Umbilical cord (tissue), 1 donor: ENCODE measurements at regions not wholly inside any gene's neighbourhood (a gene's known extent, or its start where the extent isn't known, plus 50 kb on each side); places are given as distances from the start of the nearest gene placed in this dataset.

Experiments used
- DNase-seq: peaks from one replicate; pipeline ENCODE4 v3.0.0-alpha.2; 2015; ENCODE audit warnings: low spot score

DNA sequence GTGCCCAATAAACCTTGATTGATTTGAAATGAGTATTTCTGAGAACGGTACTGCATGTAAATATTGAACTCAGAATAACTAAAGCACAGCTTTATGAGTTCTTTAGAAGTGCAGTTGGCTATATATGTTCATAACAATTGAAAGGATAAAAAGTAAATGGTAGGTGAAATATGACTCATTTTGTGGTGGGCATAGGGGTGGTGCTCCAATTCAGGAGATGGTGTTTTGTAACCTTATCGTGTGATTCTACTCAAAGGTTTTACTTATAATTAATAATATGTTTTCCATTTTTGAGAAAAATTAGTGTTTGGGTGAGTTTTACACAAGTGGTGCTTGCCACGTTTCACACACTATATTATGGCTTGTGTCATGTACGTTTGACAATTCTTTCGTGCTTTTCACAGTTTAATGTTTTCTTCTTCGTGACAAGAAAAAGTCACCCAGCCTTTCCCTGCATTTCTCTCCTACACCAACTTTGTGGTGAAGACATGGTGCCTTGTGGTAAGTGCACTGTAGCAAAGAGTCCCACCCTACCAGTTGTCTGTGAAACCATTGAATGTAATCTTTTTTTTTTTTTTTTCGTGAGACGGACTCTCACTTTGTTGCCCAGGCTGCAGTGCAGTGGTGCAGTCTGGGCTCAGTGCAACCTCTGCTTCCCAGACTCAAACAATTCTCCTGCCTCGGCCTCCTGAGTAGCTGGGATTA is 492.5 kb upstream of the SGCD start:
- DNase-seq, result no peak

- DNase-seq, result no peak
Measured at GRCh38 chr5:155836089-155836803, 490.7 kb upstream of the SGCD start.

DNA sequence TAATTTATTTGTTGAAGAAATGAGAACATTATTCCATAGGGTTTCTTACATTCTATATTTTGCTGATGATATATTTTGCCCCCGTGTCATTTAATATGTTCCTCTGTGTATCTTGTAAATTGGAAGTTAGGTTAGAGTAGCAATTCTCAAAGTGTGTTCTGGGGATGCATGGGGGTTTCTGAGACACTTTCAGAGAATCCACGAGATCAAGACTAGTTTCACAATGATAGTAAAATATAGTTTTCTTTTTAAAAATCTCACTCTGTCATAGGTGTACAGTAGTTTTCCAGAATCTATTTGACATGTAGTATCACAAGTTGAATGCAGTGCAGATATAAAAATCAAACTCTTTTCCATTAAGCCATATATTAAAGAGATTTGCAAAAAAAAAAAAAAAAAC is 488.6 kb upstream of the SGCD start:
- no peak for DNase-seq

DNA sequence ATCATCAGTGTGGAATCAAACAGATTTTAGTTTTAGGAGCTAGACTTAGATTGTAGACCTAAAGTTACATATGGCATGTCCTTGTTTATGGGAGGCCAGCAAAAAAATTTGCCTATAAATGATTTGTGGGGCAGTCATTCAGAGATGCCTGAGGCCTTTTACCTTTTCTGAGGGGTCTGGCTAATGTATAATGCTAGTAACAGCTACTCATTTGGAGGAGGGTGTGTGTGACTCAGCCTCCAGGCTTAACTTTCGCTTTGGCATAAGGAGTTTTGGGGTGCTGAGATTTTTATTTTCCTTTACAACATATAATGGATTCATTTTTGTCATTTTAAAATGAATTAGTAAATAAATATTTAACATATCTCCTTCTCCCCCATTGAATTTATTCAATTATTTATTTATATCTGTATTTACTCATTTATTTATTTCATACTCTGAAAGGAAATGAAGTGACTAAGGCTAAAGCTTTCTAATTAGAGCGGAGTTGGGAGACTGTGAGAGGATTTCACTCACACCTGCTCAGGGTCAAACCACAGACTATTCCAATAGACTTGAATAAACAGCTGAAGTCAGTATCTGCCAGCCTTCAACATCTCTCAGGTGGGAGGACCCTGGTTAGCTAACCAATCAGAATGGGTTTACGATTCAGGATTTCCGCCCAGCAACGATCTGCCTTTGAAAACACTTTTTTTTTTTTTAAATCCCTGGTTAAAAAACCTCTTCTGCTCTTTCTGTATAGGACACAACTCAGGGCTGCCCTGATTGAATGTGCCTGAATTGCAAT is 487.5 kb upstream of the SGCD start:
- DNase-seq, result no peak

- no peak for DNase-seq
Measured at GRCh38 chr5:155844542-155844941, 482.4 kb upstream of the SGCD start.

GRCh38 chr5:155850370-155850769 is 476.6 kb upstream of the SGCD start:
- DNase-seq, result no peak

DNA sequence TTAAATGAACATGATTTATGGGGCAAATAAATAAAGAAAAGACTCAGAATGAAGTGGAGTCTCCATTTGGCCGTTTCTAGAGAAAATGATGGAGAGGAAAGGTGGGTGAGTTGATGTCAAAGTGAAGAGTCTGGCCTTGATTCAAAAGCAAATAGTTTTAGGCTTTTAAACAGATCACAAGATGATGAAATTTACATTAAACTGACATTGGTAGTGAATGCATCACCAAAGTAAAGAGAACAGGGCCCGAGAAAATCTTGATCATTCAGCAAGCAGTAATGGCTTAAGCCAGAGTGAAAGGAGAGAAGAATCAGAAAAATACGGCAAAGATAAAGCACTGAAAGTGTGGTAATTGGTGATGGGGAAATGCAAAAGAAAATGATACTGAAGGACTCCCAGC is 460.0 kb upstream of the SGCD start:
- no peak for DNase-seq

DNA sequence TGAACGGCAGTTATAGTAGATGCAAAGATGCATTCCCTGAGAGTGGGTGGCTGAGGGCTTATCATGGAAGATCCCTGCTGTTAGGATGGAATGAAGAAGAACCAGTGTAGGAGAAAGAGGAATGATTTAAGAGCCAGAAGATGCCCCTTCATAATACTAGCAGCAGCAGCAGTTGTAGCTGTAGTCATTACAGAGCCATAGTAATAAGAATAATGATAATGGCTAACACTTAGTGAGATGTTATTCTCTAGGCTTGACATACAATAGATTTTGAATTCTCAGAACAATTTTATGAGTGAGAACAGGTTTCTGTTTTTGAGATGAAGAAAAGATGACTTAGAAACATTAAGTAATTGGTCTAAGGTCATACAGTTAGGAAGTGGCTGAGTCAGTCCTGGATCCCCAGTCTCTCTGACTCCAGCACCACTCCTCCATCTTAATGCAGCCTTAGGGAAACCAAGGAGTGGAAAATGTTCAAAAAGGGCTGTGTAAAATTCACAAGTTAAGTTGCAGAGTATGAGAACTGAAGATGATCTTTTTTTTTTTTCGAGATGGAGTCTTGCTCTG is 459.4 kb upstream of the SGCD start:
- DNase-seq, result no peak

- no peak for DNase-seq
Measured at GRCh38 chr5:155870636-155871035, 456.3 kb upstream of the SGCD start.

- no peak for DNase-seq
Measured at GRCh38 chr5:155871623-155872022, 455.3 kb upstream of the SGCD start.

DNA sequence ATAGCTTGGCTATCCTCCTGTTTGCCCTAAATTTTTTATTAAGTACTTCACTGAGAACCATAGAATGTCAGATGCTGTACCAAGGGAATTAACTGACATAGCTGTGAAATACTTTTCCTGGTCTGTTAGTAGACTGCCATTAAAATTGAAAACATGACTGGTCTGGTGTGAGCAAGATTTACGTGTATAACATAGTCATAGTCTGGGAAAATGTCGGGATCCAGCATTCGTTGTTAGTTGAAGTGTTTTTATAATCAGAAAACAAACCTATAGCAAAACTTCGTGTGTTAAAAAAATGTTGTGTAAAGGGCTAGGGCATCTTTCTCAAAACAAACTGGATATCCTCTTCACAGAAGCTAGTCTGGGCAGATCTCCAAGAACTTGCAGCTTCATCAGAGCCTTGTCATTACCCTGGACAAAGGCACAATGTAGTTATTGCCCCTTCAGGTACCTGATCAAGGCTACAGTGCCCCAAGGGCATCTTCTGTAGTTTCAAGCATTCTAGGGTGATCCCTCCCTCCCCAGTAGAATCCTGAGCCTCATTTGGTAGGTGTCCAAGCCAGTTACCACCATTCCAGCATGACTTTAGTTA is 454.2 kb upstream of the SGCD start:
- peak; percentile 42 for DNase-seq

DNA sequence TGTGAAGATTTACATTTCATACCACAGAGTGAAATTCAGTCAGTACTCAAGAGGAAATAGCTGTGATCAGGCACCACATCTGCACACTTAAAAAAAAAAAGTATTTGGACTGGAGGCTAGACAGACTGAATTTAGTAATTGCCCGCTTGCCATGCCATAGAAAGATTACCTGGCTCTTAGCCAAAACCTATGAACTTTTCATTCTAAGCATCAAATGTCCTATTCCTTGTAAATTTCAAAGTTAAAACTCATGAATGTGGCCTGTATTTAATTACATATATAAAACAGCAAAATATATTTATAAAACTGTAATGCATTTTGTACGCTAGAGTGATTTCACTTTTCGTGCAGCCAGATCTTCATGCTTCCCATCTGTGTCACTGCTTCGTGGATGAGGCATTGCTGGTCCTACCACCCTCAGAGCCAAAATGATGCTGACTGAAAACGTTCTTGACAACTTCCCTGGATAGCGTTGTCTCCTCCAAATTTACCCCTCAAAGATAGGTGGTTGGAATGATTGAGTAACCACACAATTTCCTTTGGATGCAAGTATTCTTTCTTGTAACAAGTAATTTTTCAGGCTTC is 447.9 kb upstream of the SGCD start:
- DNase-seq, result peak; percentile 8

DNA sequence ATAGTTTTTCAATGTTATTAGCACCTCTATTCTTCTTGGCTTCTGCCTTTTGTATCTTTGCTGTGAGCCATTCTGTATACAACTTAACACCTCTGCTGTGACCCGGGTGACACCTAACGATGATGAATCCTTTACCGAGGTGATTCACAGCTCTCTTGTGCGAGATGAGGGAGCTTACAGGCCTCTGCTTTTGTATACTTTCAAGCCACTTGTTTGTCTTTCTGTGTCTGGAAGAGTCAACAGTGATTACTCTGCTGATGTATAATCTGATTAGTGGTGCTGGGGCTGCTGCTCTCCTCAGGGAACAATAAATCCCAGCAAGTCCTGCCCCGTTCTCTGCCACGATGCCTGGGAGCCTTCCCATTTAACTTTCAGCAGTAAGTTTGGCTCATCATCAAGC is 442.9 kb upstream of the SGCD start:
- DNase-seq, result no peak

- no peak for DNase-seq
Measured at GRCh38 chr5:155885199-155885598, 441.8 kb upstream of the SGCD start.

DNA sequence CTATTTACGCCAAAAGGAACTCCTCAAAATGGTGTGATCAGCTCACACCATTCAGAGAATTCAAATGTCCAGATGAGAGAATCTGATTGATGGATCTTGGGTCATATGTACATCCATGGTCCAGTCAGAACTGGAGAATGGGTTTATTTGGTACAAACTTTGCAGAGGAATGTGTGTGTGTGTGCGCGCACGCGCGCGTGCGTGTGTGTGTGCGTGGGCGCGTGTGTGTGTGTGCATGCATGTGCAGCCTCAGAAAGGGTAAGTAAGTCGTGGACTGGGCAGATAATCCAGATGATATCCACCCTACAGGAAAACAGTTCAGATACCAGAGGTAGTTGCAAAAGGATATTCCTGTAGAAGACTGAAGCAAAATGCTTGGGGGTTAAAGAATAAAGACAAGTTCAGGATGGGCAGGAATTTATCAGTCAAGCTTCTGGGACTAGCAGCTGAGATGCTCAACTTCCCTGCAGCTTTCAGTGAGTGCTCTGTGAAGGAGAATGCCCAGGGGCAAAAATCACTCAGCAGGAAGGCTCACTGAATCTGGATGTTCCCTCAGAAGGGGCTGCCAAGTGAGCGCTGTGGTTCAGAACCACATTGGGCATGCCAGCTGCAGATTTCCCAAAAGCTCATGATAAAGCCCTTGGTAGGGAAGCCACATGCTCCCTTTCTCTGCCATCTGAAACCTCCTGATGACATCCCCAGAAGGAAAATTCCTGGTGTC is 440.5 kb upstream of the SGCD start:
- no peak for DNase-seq

- DNase-seq, result no peak
Measured at GRCh38 chr5:155895484-155895883, 431.5 kb upstream of the SGCD start.

DNA sequence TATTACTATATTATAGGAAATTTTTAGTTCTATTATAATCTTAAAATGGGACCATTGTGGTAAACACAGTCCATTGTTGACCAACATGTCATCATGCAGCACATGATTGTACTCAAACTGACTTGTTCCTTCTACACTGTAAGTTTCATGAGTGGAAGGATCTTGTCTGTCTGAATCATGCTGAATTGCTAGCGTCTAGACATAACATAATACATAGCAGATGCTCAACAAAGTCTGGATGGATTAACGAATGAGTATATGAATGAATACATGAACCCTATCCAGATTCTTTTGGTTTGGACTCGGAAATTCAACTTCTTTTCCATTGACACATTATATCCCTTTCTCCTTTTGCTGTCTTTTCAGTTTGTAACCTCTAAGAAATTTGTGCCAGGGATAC is 429.2 kb upstream of the SGCD start:
- peak; percentile 15 for DNase-seq

- DNase-seq, result no peak
Measured at GRCh38 chr5:155898284-155898683, 428.7 kb upstream of the SGCD start.

DNA sequence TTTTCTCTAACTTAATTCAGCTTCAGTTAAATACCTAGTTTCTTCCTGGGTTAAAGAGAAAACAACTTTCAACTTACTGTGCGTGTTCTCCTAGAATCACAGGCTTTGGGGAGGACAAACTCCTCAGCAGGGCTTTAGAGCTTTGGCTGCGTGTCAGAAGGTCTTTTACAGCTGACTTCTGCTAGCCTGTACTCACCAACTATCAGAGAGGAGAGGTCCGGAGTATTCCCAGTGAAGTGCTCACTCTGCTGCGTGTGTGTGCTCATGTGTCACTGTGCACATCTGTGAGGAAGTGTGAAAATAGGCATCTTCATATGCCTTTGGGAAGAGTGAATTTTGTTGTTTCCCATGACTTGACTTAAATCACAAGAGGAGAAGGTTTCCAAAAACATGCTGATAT is 423.2 kb upstream of the SGCD start:
- DNase-seq, result peak; percentile 79

GRCh38 chr5:155905364-155905763 is 421.6 kb upstream of the SGCD start:
- peak; percentile 31 for DNase-seq

- DNase-seq, result no peak
Measured at GRCh38 chr5:155906046-155906445, 420.9 kb upstream of the SGCD start.
